ENCODE measurements at regions not wholly inside any gene's neighbourhood (a gene's known extent, or its start where the extent isn't known, plus 50 kb on each side); places are given as distances from the start of the nearest gene placed in this dataset.

- whole genome bisulfite sequencing = 71% methylated on average over 5 of the region's 9 CpGs
- Histone ChIP-seq H3K27ac (no peak overlapping the region), H3K4me3 (no peak overlapping the region), H3K9me3 (no peaks in the 10 kb centered on the region), H3K4me1 (no peaks in the 10 kb centered on the region), H3K36me3 (no peaks in the 10 kb centered on the region), H3K27me3 (no peaks in the 10 kb centered on the region)
- TF ChIP-seq POLR2A (IDR thresholded peaks at IDR 0.05) (no peak), CTCF (IDR thresholded peaks at IDR 0.05) (no peak), EP300 (IDR thresholded peaks at IDR 0.05) (no peak), POLR2AphosphoS5 (IDR thresholded peaks at IDR 0.05) (no peak)
- DNase-seq (ENCODE audit: low spot score in 2 of 2) = no peak
Observed at GRCh38 chr13:18949489-18949761, 232.2 kb downstream of the TUBA3C start.

- no peaks in the 10 kb centered on the region for H3K9me3 ChIP-seq
- no peak overlapping the region for H3K4me3 ChIP-seq
- no peak for TF ChIP-seq EP300 (IDR thresholded peaks at IDR 0.05)
- TF ChIP-seq POLR2A (IDR thresholded peaks at IDR 0.05) = no peak
- no peak for TF ChIP-seq CTCF (IDR thresholded peaks at IDR 0.05)
- no peak for TF ChIP-seq POLR2AphosphoS5 (IDR thresholded peaks at IDR 0.05)
- no peak overlapping the region for H3K27ac ChIP-seq
- 90% methylated on average over 5 of the region's 19 CpGs for WGBS
- H3K27me3 ChIP-seq = no peaks in the 10 kb centered on the region
- H3K4me1 ChIP-seq = no peaks in the 10 kb centered on the region
- H3K36me3 ChIP-seq = no peaks in the 10 kb centered on the region
- DNase-seq (ENCODE audit: low spot score in 2 of 2) = no peak
Observed at GRCh38 chr13:18948664-18949488, 232.7 kb downstream of the TUBA3C start.

DNA sequence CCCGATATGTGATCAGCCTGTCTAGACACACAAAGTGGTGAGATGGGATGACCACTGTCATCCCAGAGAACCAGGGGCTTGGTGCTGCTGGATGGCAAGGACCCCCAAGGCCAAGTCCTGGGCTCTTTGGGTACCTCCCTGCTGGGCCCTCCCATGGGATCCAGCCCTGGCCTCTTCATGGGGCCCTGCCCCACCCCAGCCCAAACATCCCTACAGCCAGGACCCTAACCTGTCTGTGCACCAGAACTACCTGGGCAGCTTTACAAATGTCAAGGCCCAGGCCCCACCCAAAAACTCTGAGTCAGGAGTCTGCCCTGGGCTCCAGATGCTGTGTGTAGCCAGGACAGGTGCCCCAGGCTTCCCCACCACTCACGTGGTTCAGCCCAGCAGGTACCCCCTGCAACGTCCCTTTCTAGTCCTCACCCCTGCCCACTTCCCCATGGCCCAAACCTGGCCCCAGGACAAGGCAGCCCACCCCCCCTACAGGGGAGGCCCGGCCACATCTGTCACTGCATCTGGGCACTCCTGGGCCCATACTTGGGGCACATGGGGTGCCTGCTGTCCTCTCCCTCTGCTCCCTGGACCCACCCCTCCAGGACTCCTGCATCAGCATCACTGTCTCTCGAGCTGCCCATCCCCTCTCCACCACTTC is 233.5 kb downstream of the TUBA3C start:
- Histone ChIP-seq H3K27ac (no peak overlapping the region), H3K27me3 (peaks cover 3% of the 10 kb centered on the region), H3K4me3 (no peak overlapping the region), H3K36me3 (no peaks in the 10 kb centered on the region), H3K9me3 (no peaks in the 10 kb centered on the region), H3K4me1 (no peaks in the 10 kb centered on the region)
- 67% methylated on average over 4 of the region's 5 CpGs for WGBS
- DNase-seq (ENCODE audit: low spot score in 2 of 2) = no peak
- TF ChIP-seq POLR2AphosphoS5 (IDR thresholded peaks at IDR 0.05) = no peak
- TF ChIP-seq EP300 (IDR thresholded peaks at IDR 0.05) = no peak
- TF ChIP-seq CTCF (IDR thresholded peaks at IDR 0.05) = no peak
- no peak for TF ChIP-seq POLR2A (IDR thresholded peaks at IDR 0.05)

DNA sequence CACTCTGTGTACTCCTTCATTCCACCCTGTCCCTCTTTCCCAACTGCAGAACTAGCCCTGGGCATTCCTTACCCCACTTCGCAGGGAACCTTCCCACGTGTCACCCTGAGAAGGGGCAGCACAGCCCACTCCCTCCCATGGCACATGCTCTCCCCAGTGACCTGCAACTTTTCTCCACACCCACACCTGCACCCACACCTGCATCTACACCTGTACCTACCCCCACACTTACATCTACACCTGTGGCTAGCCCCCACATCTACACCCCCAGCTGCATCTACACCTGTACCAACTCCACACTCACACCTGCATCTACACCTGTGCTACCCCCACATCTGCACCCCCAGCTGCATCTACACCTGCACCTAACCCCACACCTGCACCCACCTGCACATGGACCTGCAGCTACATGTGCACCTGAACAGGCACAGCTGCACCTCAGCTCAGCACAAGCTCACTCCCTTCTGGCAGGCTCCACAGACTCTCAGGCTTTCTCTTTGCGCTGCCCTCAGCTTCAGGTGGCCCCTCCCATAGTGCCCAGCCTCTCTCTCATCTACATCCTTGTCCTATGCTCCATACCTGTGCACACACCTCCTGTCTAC is 234.1 kb downstream of the TUBA3C start:
- Histone ChIP-seq H3K27ac (no peak overlapping the region), H3K9me3 (no peaks in the 10 kb centered on the region), H3K4me3 (no peak overlapping the region), H3K4me1 (no peaks in the 10 kb centered on the region), H3K27me3 (peaks cover 4% of the 10 kb centered on the region), H3K36me3 (no peaks in the 10 kb centered on the region)
- DNase-seq (ENCODE audit: low spot score in 2 of 2) = no peak
- no peak for TF ChIP-seq POLR2A (IDR thresholded peaks at IDR 0.05)
- TF ChIP-seq POLR2AphosphoS5 (IDR thresholded peaks at IDR 0.05) = no peak
- no peak for TF ChIP-seq EP300 (IDR thresholded peaks at IDR 0.05)
- no peak for TF ChIP-seq CTCF (IDR thresholded peaks at IDR 0.05)
- WGBS = 73% methylated on average over 3 of the region's 3 CpGs

- TF ChIP-seq POLR2AphosphoS5 (IDR thresholded peaks at IDR 0.05) (no peak), EP300 (IDR thresholded peaks at IDR 0.05) (no peak), CTCF (IDR thresholded peaks at IDR 0.05) (no peak), POLR2A (IDR thresholded peaks at IDR 0.05) (no peak)
- no peak overlapping the region for H3K27ac ChIP-seq
- DNase-seq (ENCODE audit: low spot score in 2 of 2) = no peak
- H3K36me3 ChIP-seq = no peaks in the 10 kb centered on the region
- H3K4me3 ChIP-seq = no peak overlapping the region
- H3K9me3 ChIP-seq = no peaks in the 10 kb centered on the region
- peaks cover 4% of the 10 kb centered on the region for H3K27me3 ChIP-seq
- WGBS = 70% methylated on average over 6 of the region's 7 CpGs
- H3K4me1 ChIP-seq = no peaks in the 10 kb centered on the region
Observed at GRCh38 chr13:18946738-18947137, 234.9 kb downstream of the TUBA3C start.
